IMR-90 (cell line): ENCODE measurements at regions not wholly inside any gene's neighbourhood (a gene's known extent, or its start where the extent isn't known, plus 50 kb on each side); places are given as distances from the start of the nearest gene placed in this dataset.

Experiments used
- ATAC-seq: fragments of 200-7000 bp; cut with Tn5 transposase; 2 replicates; pipeline ENCODE4 v1.9.1; 2020; ENCODE audit warnings: low read depth, mild to moderate bottlenecking, moderate library complexity
- BruUV-seq: library from RNA; stranded (reverse); fragments of 400-500 nt; replicated peaks from 2 replicates; lab custom pipeline; 2021; lab: Mats Ljungman, UMichigan
- CTCF ChIA-PET: fragments of 300-600 bp; formaldehyde crosslinking; extraction: SDS; loops from one replicate; lab custom pipeline; 2021; ENCODE audit warnings: antibody characterized with exemption; lab: Yijun Ruan, JAX
- POLR2A ChIA-PET: fragments of 300-600 bp; sonication (Branson Sonifier 250); formaldehyde crosslinking; loops from one replicate; lab custom pipeline; 2022; ENCODE audit warnings: antibody characterized with exemption; ENCODE audit not compliant: unreplicated experiment; lab: Charles Lee
- DNase-seq: peaks from one replicate; pipeline ENCODE4 v3.0.0; 2013
- H2AFZ ChIP-seq: replicated peaks from 2 replicates; pipeline ENCODE3; 2013; ENCODE audit warnings: low read length, mild to moderate bottlenecking; ENCODE audit not compliant: poor library complexity
- H2AK5ac ChIP-seq: 2 replicates; pipeline ENCODE4 v1.6.1; 2013; ENCODE audit warnings: low read depth, low read length, inconsistent platforms
- H2AK9ac ChIP-seq: replicated peaks from 2 replicates; pipeline ENCODE3; 2013; ENCODE audit warnings: mild to moderate bottlenecking, low read depth, low read length, moderate library complexity; ENCODE audit not compliant: poor library complexity
- H2BK120ac ChIP-seq: 2 replicates; pipeline ENCODE4 v1.6.1; 2013; ENCODE audit warnings: low read depth, low read length, inconsistent platforms
- H2BK15ac ChIP-seq: 3 replicates; pipeline ENCODE4 v1.6.1; 2013; ENCODE audit warnings: low read depth, low read length, inconsistent platforms
- H2BK20ac ChIP-seq: 2 replicates; pipeline ENCODE4 v1.6.1; 2013; ENCODE audit warnings: low read depth, mild to moderate bottlenecking, inconsistent platforms, low read length, moderate library complexity
- H2BK5ac ChIP-seq: 2 replicates; pipeline ENCODE4 v1.6.1; 2013; ENCODE audit warnings: mild to moderate bottlenecking, low read depth, low read length, inconsistent platforms; ENCODE audit not compliant: poor library complexity, severe bottlenecking
- H3K14ac ChIP-seq: replicated peaks from 2 replicates; pipeline ENCODE4 v1.6.1; 2013; ENCODE audit warnings: low read depth, low read length, inconsistent platforms
- H3K18ac ChIP-seq: 2 replicates; pipeline ENCODE4 v1.6.1; 2013; ENCODE audit warnings: low read depth, low read length, control low read depth
- H3K23ac ChIP-seq: 2 replicates; pipeline ENCODE4 v1.6.1; 2013; ENCODE audit warnings: low read depth, low read length, inconsistent platforms
- H3K27ac ChIP-seq: 2 replicates; pipeline ENCODE4 v1.5.1; 2013; ENCODE audit warnings: mild to moderate bottlenecking, control low read depth, low read length; ENCODE audit not compliant: insufficient read depth
- H3K27me3 ChIP-seq: 2 replicates; pipeline ENCODE4 v1.6.1; 2013; ENCODE audit warnings: low read length; ENCODE audit not compliant: control insufficient read depth, insufficient read depth
- H3K36me3 ChIP-seq: 2 replicates; pipeline ENCODE4 v1.6.1; 2013; ENCODE audit warnings: low read length, mixed read lengths; ENCODE audit not compliant: control insufficient read depth, insufficient read depth
- H3K4ac ChIP-seq: 2 replicates; pipeline ENCODE4 v1.6.1; 2013; ENCODE audit warnings: low read depth, low read length, inconsistent platforms
- H3K4me1 ChIP-seq: 2 replicates; pipeline ENCODE4 v1.6.1; 2013; ENCODE audit warnings: low read length, mixed read lengths; ENCODE audit not compliant: control insufficient read depth, insufficient read depth
- H3K4me2 ChIP-seq: 2 replicates; pipeline ENCODE4 v1.6.1; 2013; ENCODE audit warnings: low read depth, mild to moderate bottlenecking, control low read depth, low read length, moderate library complexity
- H3K4me3 ChIP-seq: 2 replicates; pipeline ENCODE4 v1.5.1; 2013; ENCODE audit warnings: low read depth, mild to moderate bottlenecking, control low read depth, low read length, moderate library complexity; ENCODE audit not compliant: insufficient read depth
- H3K56ac ChIP-seq: 2 replicates; pipeline ENCODE4 v1.6.1; 2013; ENCODE audit warnings: low read length, inconsistent platforms; ENCODE audit not compliant: insufficient read depth; ENCODE audit errors: extremely low read depth
- H3K79me1 ChIP-seq, 2 experiments: 2 replicates each; pipeline ENCODE4 v1.6.1; 2013; ENCODE audit warnings: low read length in 2 of 2, inconsistent platforms in 1 of 2, low read depth in 1 of 2
- H3K9ac ChIP-seq: 2 replicates; pipeline ENCODE4 v1.6.1; 2013; ENCODE audit warnings: low read depth, low read length, control low read depth
- H3K9me1 ChIP-seq: 2 replicates; pipeline ENCODE4 v1.6.1; 2013; ENCODE audit warnings: low read length, inconsistent platforms; ENCODE audit not compliant: insufficient read depth
- H3K9me3 ChIP-seq: 2 replicates; pipeline ENCODE4 v1.6.1; 2013; ENCODE audit warnings: low read length; ENCODE audit not compliant: control insufficient read depth, insufficient read depth
- H4K20me1 ChIP-seq: 2 replicates; pipeline ENCODE4 v1.6.1; 2013; ENCODE audit warnings: low read length, inconsistent platforms; ENCODE audit not compliant: insufficient read depth
- H4K5ac ChIP-seq: 2 replicates; pipeline ENCODE4 v1.6.1; 2013; ENCODE audit warnings: mild to moderate bottlenecking, low read depth, low read length, control low read depth
- H4K8ac ChIP-seq, 2 experiments: 2 replicates each; pipeline ENCODE4 v1.6.1; 2013; ENCODE audit warnings: low read depth in 2 of 2, low read length in 2 of 2, control low read depth in 1 of 2, inconsistent platforms in 1 of 2
- H4K91ac ChIP-seq: 2 replicates; pipeline ENCODE4 v1.6.1; 2013; ENCODE audit warnings: low read depth, low read length, inconsistent platforms; ENCODE audit not compliant: insufficient read depth
- MXI1 ChIP-seq: IDR thresholded peaks from 2 replicates; pipeline ENCODE4 v1.6.1; 2012; ENCODE audit warnings: low read depth, mild to moderate bottlenecking, low read length, moderate library complexity, borderline replicate concordance
- RAD21 ChIP-seq: IDR thresholded peaks from 2 replicates; pipeline ENCODE4 v1.6.1; 2012; ENCODE audit warnings: low read length, improper control_type of control experiment
- RCOR1 ChIP-seq: IDR thresholded peaks from 2 replicates; pipeline ENCODE4 v1.6.1; 2012; ENCODE audit warnings: mild to moderate bottlenecking, low read length, improper control_type of control experiment; ENCODE audit not compliant: insufficient replicate concordance
- USF2 ChIP-seq: fragments of 150-350 bp; IDR thresholded peaks from 2 replicates; pipeline ENCODE4 v1.6.1; 2017; ENCODE audit warnings: mild to moderate bottlenecking, antibody characterized with exemption, low read length, low read depth
- WGBS, 2 experiments: methylation state at CpG; one replicate each; pipeline versions ENCODE4 v1.1.5 to v1.1.7; 2013; ENCODE audit warnings: missing lambda C conversion rate in 2 of 2; ENCODE audit not compliant: insufficient read length in 1 of 2; ENCODE audit errors: extremely low coverage in 2 of 2; 5-methylcytosine and 5-hydroxymethylcytosine counted together
- dilution Hi-C: fragments of 300-500 bp; cut with HindIII; formaldehyde crosslinking; loops from one replicate; pipeline ENCODE4 v1.14.3; 2018; ENCODE audit warnings: low sequenced_read_pairs; ENCODE audit not compliant: unreplicated experiment
- in situ Hi-C: fragments of 300-500 bp; cut with MboI; formaldehyde crosslinking; loops from 3 replicates; pipeline ENCODE4 v1.14.3; 2019; ENCODE audit warnings: low sequenced_read_pairs, inconsistent platforms, mixed read lengths
- intact Hi-C: fragments of 100-400 bp; cut with micrococcal nuclease; formaldehyde crosslinking; loops from 2 replicates; pipeline ENCODE4 v1.10.0; 2022

- H3K4ac ChIP-seq: no peak overlapping the region
- ATAC-seq (no peak), DNase-seq (no peak)
- H2AK5ac ChIP-seq: no peak overlapping the region
- no peak overlapping the region for H4K8ac ChIP-seq
- no peaks in the 10 kb centered on the region for H3K4me1 ChIP-seq
- H3K9me3 ChIP-seq: no peaks in the 10 kb centered on the region
- no peak overlapping the region for H2BK5ac ChIP-seq
- in situ Hi-C loops: no loop called here
- H3K27me3 ChIP-seq: no peaks in the 10 kb centered on the region
- H2BK20ac ChIP-seq: no peak overlapping the region
- H4K91ac ChIP-seq: no peak overlapping the region
- CTCF ChIA-PET: no interaction called here
- H3K9ac ChIP-seq: no peak overlapping the region
- H3K27ac ChIP-seq: no peak overlapping the region
- no peak overlapping the region for H3K4me2 ChIP-seq
- no peaks in the 10 kb centered on the region for H3K9me1 ChIP-seq
- WGBS, 2 experiments: no CpG with 5 or more reads among the region's 2 CpGs
- intact Hi-C loops: no loop called here
- H2BK120ac ChIP-seq: no peak overlapping the region
- no peak overlapping the region for H3K4me3 ChIP-seq
- H3K14ac ChIP-seq: no peak overlapping the region
- H3K18ac ChIP-seq: no peak overlapping the region
- no peak overlapping the region for H2AK9ac ChIP-seq
- BruUV-seq: no TSS peak
- no peak overlapping the region for H2AFZ ChIP-seq
- POLR2A ChIA-PET: no interaction called here
- H3K23ac ChIP-seq: no peak overlapping the region
- no peak overlapping the region for H2BK15ac ChIP-seq
- no peaks in the 10 kb centered on the region for H4K20me1 ChIP-seq
- no peaks in the 10 kb centered on the region for H3K79me1 ChIP-seq
- no peak overlapping the region for H3K56ac ChIP-seq
- no peak overlapping the region for H4K5ac ChIP-seq
- dilution Hi-C loops: no loop called here
- TF ChIP-seq MXI1 (no peak), USF2 (no peak), RAD21 (no peak), RCOR1 (no peak)
- H3K36me3 ChIP-seq: no peaks in the 10 kb centered on the region
Measured at GRCh38 chrX:120719622-120720021, 89.8 kb upstream of the C1GALT1C1 start.
